Coronary artery (tissue), 2 donors: ENCODE measurements at regions not wholly inside any gene's neighbourhood (a gene's known extent, or its start where the extent isn't known, plus 50 kb on each side); places are given as distances from the start of the nearest gene placed in this dataset.

Experiments used
- DNase-seq: peaks from one replicate; pipeline ENCODE4 v3.0.0-alpha.2; 2017; ENCODE audit warnings: low spot score
- H3K27ac ChIP-seq, 2 donors: fragments of 200-600 bp; sonication (generic); one replicate each; pipeline ENCODE4 v1.5.1; 2016 to 2019
- H3K4me3 ChIP-seq: fragments of 200-600 bp; sonication (generic); 2 replicates; pipeline ENCODE4 v1.5.1; 2016; ENCODE audit warnings: mild to moderate bottlenecking, moderate library complexity
- CTCF ChIP-seq: fragments of 200-600 bp; sonication (generic); IDR thresholded peaks from one replicate; pipeline ENCODE4 v1.5.1; 2019; ENCODE audit warnings: antibody characterized with exemption

GRCh38 chr12:116454076-116454475 is 105.1 kb upstream of the MAP1LC3B2 start:
- no peak overlapping the region for H3K27ac ChIP-seq
- TF ChIP-seq CTCF, result no peak
- H3K4me3 ChIP-seq, result no peak overlapping the region
- DNase-seq, result no peak

- H3K4me3 ChIP-seq, result peak overlapping the region; percentile 48
- no peak for DNase-seq
- peak overlapping the region; percentile 85 to 88 for H3K27ac ChIP-seq
- TF ChIP-seq CTCF, result no peak
Observed at GRCh38 chr12:116454950-116455447, 104.2 kb upstream of the MAP1LC3B2 start.

GRCh38 chr12:116455540-116456329 is 103.4 kb upstream of the MAP1LC3B2 start:
- Histone ChIP-seq H3K4me3 (peak overlapping the region; percentile 51), H3K27ac (peak overlapping the region; percentile 85 to 88)
- peak; percentile 91 for DNase-seq
- TF ChIP-seq CTCF, result no peak

- no peak for DNase-seq
- Histone ChIP-seq H3K27ac (peak overlapping the region; percentile 85 to 88), H3K4me3 (peak overlapping the region; percentile 51)
- no peak for TF ChIP-seq CTCF
Observed at GRCh38 chr12:116456330-116457082, 102.7 kb upstream of the MAP1LC3B2 start.

- DNase-seq, result no peak
- H3K27ac ChIP-seq, result no peak overlapping the region
- TF ChIP-seq CTCF, result no peak
- no peak overlapping the region for H3K4me3 ChIP-seq
Observed at GRCh38 chr12:116458492-116458891, 100.7 kb upstream of the MAP1LC3B2 start.

GRCh38 chr12:116459011-116459875 is 99.9 kb upstream of the MAP1LC3B2 start:
- no peak overlapping the region for H3K4me3 ChIP-seq
- no peak for DNase-seq
- no peak for TF ChIP-seq CTCF
- H3K27ac ChIP-seq, result no peak overlapping the region
